Stimulated activated naive CD4-positive, alpha-beta T cell treated with Interleukin-2 at 50 U/mL for 16 hours (primary cell): ENCODE measurements at regions not wholly inside any gene's neighbourhood (a gene's known extent, or its start where the extent isn't known, plus 50 kb on each side); places are given as distances from the start of the nearest gene placed in this dataset.

Experiments
- DNase-seq: peaks from one replicate; lab custom pipeline; 2025; lab: John Stamatoyannopoulos, UW

GRCh38 chr20:20993372-20993771 is 112.8 kb downstream of the LINC00237 start:
- no peak for DNase-seq

- DNase-seq = no peak
These were observed 113.3 kb downstream of the LINC00237 start for GRCh38 chr20:20992686-20993360.

GRCh38 chr20:20992277-20992676 is 113.9 kb downstream of the LINC00237 start:
- no peak for DNase-seq

GRCh38 chr20:20989081-20989480 is 117.1 kb downstream of the LINC00237 start:
- DNase-seq = no peak

- no peak for DNase-seq
These were observed 126.2 kb downstream of the LINC00237 start for GRCh38 chr20:20979934-20980333.

- no peak for DNase-seq
These were observed 128.4 kb downstream of the LINC00237 start for GRCh38 chr20:20977786-20978185.

- no peak for DNase-seq
These were observed 133.7 kb downstream of the LINC00237 start for GRCh38 chr20:20972490-20972889.

- DNase-seq = no peak
These were observed 134.3 kb downstream of the LINC00237 start for GRCh38 chr20:20971810-20972209.

- no peak for DNase-seq
These were observed 135.3 kb downstream of the LINC00237 start for GRCh38 chr20:20970841-20971240.

GRCh38 chr20:20969701-20970280 is 136.4 kb downstream of the LINC00237 start:
- DNase-seq = no peak

GRCh38 chr20:20967564-20968184 is 138.5 kb downstream of the LINC00237 start:
- no peak for DNase-seq

- no peak for DNase-seq
These were observed 140.0 kb downstream of the LINC00237 start for GRCh38 chr20:20966171-20966570.

- DNase-seq = no peak
These were observed 147.0 kb downstream of the LINC00237 start for GRCh38 chr20:20959031-20959755.

GRCh38 chr20:20956513-20956931 is 149.6 kb downstream of the LINC00237 start:
- DNase-seq = no peak

- DNase-seq = no peak
These were observed 150.3 kb downstream of the LINC00237 start for GRCh38 chr20:20955892-20956291.

- no peak for DNase-seq
These were observed 152.2 kb downstream of the LINC00237 start for GRCh38 chr20:20953738-20954618.

- DNase-seq = no peak
These were observed 155.5 kb downstream of the LINC00237 start for GRCh38 chr20:20950620-20951019.

GRCh38 chr20:20946122-20946759 is 159.9 kb downstream of the LINC00237 start:
- DNase-seq = no peak

GRCh38 chr20:20941468-20941889 is 164.7 kb downstream of the LINC00237 start:
- DNase-seq = no peak

GRCh38 chr20:20939006-20939405 is 167.2 kb downstream of the LINC00237 start:
- DNase-seq = no peak

GRCh38 chr20:20938599-20938998 is 167.6 kb downstream of the LINC00237 start:
- DNase-seq = no peak
